PC-9 (cell line): ENCODE measurements at regions not wholly inside any gene's neighbourhood (a gene's known extent, or its start where the extent isn't known, plus 50 kb on each side); places are given as distances from the start of the nearest gene placed in this dataset.

ENCODE experiments used
- CTCF ChIP-seq: fragments of 200-600 bp; sonication (generic); conservative IDR thresholded peaks from 2 replicates; pipeline ENCODE4 v1.6.1; 2017; ENCODE audit warnings: mixed run types, antibody characterized with exemption, mild to moderate bottlenecking, moderate library complexity
- EZH2 ChIP-seq: fragments of 200-600 bp; sonication (generic); IDR thresholded peaks from 2 replicates; pipeline ENCODE4 v1.8.0; 2017; ENCODE audit warnings: antibody characterized with exemption, low read depth

DNA sequence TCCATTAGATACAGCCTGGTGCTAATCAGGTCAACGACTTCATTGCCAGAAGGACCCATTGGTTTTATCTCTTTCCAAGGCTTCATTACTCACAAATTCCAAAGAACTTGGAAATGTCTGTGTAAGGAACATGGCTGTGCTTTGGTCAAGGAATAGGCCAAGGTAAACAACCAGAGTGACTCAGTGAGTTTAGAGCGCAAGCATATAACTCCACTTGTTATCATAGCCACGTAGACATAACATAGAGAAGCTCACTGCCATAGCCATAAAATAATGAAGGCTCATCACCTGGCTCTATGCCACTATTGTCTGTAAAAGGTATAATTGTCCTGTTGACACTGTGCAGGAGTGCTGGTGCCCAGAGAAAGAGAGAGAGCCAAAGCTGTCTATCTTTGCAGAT lies 139.3 kb upstream of the PLCXD3 start:
- TF ChIP-seq EZH2: no peak
- TF ChIP-seq CTCF: no peak
